PC-9 (cell line): ENCODE measurements at regions not wholly inside any gene's neighbourhood (a gene's known extent, or its start where the extent isn't known, plus 50 kb on each side); places are given as distances from the start of the nearest gene placed in this dataset.

Source experiments
- EZH2 ChIP-seq: fragments of 200-600 bp; sonication (generic); IDR thresholded peaks from 2 replicates; pipeline ENCODE4 v1.8.0; 2017; ENCODE audit warnings: antibody characterized with exemption, low read depth
- TF ChIP-seq, protein P1 (sequence below): fragments of 200-600 bp; sonication (generic); conservative IDR thresholded peaks from 2 replicates; pipeline ENCODE4 v1.6.1; 2017; ENCODE audit warnings: mixed run types, antibody characterized with exemption, mild to moderate bottlenecking, moderate library complexity

DNA sequence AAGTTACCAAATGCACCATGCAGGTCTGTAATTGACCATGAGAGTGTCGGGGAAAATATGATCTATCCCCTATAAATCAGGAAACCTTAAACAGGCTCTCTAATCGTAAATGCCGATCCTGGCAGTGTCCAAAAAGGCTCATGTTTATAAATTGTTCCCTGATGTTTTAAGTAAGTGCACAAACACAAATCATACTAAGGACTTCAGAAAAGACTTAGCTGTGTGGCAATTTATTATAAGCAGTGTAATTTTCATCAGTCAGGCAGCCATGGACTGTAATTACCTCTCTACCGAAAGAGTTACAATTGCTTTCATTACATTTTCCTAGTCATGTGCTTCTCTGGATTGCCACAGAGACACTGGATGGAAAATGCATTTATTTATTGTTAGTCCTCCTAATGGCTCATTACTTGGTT, 73.4 kb upstream of the COX10 start:
- no peak for TF ChIP-seq EZH2
- TF ChIP-seq, protein P1, sequence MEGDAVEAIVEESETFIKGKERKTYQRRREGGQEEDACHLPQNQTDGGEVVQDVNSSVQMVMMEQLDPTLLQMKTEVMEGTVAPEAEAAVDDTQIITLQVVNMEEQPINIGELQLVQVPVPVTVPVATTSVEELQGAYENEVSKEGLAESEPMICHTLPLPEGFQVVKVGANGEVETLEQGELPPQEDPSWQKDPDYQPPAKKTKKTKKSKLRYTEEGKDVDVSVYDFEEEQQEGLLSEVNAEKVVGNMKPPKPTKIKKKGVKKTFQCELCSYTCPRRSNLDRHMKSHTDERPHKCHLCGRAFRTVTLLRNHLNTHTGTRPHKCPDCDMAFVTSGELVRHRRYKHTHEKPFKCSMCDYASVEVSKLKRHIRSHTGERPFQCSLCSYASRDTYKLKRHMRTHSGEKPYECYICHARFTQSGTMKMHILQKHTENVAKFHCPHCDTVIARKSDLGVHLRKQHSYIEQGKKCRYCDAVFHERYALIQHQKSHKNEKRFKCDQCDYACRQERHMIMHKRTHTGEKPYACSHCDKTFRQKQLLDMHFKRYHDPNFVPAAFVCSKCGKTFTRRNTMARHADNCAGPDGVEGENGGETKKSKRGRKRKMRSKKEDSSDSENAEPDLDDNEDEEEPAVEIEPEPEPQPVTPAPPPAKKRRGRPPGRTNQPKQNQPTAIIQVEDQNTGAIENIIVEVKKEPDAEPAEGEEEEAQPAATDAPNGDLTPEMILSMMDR: no peak
